Common myeloid progenitor, CD34-positive (primary cell): ENCODE measurements at regions not wholly inside any gene's neighbourhood (a gene's known extent, or its start where the extent isn't known, plus 50 kb on each side); places are given as distances from the start of the nearest gene placed in this dataset.

Experiments used
- CTCF ChIA-PET: fragments of 350-600 bp; sonication (Branson Sonifier 250); formaldehyde crosslinking; loops from one replicate; lab custom pipeline; 2021; ENCODE audit warnings: antibody characterized with exemption; lab: Charles Lee
- POLR2A ChIA-PET: fragments of 350-600 bp; sonication (Branson Sonifier 250); formaldehyde crosslinking; loops from one replicate; lab custom pipeline; 2021; ENCODE audit warnings: antibody characterized with exemption; lab: Charles Lee
- DNase-seq, 3 donors: peaks; one replicate each; pipeline versions ENCODE4 v3.0.0 to v3.0.0-alpha.2; 2013
- H3K27ac ChIP-seq, 2 experiments: 1 replicate in 1 of 2; 2 replicates in 1 of 2; pipeline ENCODE4 v1.7.0; 2013; ENCODE audit warnings: inconsistent platforms in 2 of 2, low read length in 2 of 2, mild to moderate bottlenecking in 2 of 2, low read depth in 1 of 2, moderate library complexity in 1 of 2; ENCODE audit not compliant: severe bottlenecking in 2 of 2, insufficient read depth in 1 of 2, poor library complexity in 1 of 2
- H3K27me3 ChIP-seq, 5 experiments: replicated peaks in 2 of 5; 1 replicate in 3 of 5; 2 replicates in 2 of 5; pipeline versions ENCODE4 v1.6.1 to v1.7.0; 2013; ENCODE audit warnings: low read length in 4 of 5, mild to moderate bottlenecking in 2 of 5, moderate library complexity in 2 of 5, inconsistent platforms in 1 of 5; ENCODE audit not compliant: insufficient read depth in 5 of 5, control insufficient read depth in 4 of 5
- H3K36me3 ChIP-seq, 4 experiments: 1 replicate in 2 of 4; 2 replicates in 2 of 4; pipeline versions ENCODE4 v1.6.1 to v1.7.0; 2013; ENCODE audit warnings: low read length in 3 of 4, control low read depth in 1 of 4, mild to moderate bottlenecking in 1 of 4; ENCODE audit not compliant: control insufficient read depth in 4 of 4, insufficient read depth in 4 of 4
- H3K4me1 ChIP-seq, 4 experiments: 1 replicate in 3 of 4; 2 replicates in 1 of 4; pipeline versions ENCODE4 v1.6.1 to v1.7.1; 2013; ENCODE audit warnings: low read length in 3 of 4, mild to moderate bottlenecking in 3 of 4, control low read depth in 1 of 4, inconsistent platforms in 1 of 4, moderate library complexity in 1 of 4; ENCODE audit not compliant: control insufficient read depth in 4 of 4, insufficient read depth in 4 of 4; ENCODE audit errors: control extremely low read depth in 1 of 4
- H3K4me3 ChIP-seq, 7 experiments: 1 replicate in 4 of 7; 2 replicates in 3 of 7; pipeline versions ENCODE4 v1.5.1 to v1.7.0; 2013; ENCODE audit warnings: mild to moderate bottlenecking in 7 of 7, low read length in 6 of 7, moderate library complexity in 6 of 7, inconsistent platforms in 2 of 7, low read depth in 2 of 7, control low read depth in 1 of 7; ENCODE audit not compliant: insufficient read depth in 4 of 7, control insufficient read depth in 1 of 7; ENCODE audit errors: extremely low read depth in 1 of 7
- H3K9me3 ChIP-seq, 5 experiments: 1 replicate in 4 of 5; 2 replicates in 1 of 5; pipeline versions ENCODE4 v1.6.1 to v1.7.1; 2013; ENCODE audit warnings: low read length in 4 of 5, mild to moderate bottlenecking in 2 of 5, inconsistent platforms in 1 of 5, low read depth in 1 of 5, moderate library complexity in 1 of 5; ENCODE audit not compliant: control insufficient read depth in 4 of 5, insufficient read depth in 2 of 5; ENCODE audit errors: control extremely low read depth in 1 of 5
- WGBS: methylation state at CpG from one replicate; pipeline ENCODE4 v1.1.5; 2013; ENCODE audit not compliant: insufficient coverage; 5-methylcytosine and 5-hydroxymethylcytosine counted together

DNA sequence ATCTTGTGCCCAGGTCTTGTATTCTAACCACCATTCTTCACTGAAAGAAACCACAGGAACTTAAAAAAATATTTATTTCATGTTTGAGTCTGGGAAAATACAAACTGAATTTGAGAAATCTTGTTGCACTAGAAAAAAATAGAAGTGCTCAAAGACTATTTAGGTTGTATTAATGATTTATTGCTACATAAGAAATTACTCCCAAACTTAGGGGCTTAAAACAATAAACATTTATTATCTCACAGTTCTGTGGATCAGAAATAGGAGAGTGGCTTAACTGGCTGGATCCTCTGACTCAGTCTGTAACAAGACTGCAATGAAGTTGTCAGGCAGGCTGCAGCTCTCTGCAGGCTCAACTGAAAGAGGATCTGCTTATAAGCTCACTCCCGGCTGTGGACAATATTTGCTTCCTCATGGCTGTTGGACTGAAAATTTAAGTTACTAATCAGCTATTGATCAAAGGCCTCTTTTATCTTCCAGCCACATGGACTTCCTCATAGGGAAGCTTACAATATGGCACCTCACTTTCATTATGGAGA lies 295.4 kb upstream of the FAM241A start:
- Histone ChIP-seq H3K27ac (no peak overlapping the region), H3K27me3 (no peaks in the 10 kb centered on the region), H3K36me3 (no peaks in the 10 kb centered on the region), H3K4me3 (no peak overlapping the region), H3K9me3 (peaks cover 0 to 4% (median 0%) of the 10 kb centered on the region in 5 experiments), H3K4me1 (no peaks in the 10 kb centered on the region)
- no peak for DNase-seq
- ChIA-PET CTCF (interaction anchor here (0.6 to 0.8 kb wide), 2 partner anchors 87 to 182 kb away, joined by 3 read pairs; no protein-coding TSS in a partner anchor), POLR2A (no interaction called here)
- WGBS = no CpG with 5 or more reads among the region's 1 CpG

DNA sequence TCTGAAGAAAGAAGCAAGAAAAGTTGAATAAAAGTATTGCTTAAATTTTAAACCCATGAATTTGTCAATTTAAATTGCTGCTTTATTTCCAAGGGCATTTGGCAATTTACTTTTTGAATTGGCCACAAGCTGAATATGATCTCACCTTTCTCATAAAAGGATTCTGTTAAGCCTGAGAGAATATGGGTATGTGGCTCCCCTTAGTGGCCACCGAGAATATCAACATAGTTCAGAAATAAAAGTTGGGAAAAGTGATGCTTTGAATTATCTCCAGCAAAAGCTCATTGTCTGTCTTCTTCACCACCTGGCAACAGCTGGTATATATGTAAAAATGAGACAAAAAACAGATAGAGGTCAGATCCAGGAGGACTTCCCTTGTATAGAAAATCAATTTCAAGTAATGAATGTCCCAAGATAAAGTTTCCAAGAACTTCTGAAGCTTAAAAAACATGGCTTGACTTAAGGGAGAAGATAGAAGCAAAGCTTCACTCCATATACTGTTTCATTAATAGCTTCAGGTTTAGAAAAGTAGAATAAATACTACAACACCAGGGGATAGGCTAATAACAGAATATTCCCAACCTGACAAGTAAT lies 290.7 kb upstream of the FAM241A start:
- Histone ChIP-seq H3K9me3 (peaks cover 0 to 2% (median 0%) of the 10 kb centered on the region in 5 experiments), H3K36me3 (no peaks in the 10 kb centered on the region), H3K4me1 (no peaks in the 10 kb centered on the region), H3K27me3 (no peaks in the 10 kb centered on the region), H3K4me3 (no peak overlapping the region), H3K27ac (no peak overlapping the region)
- CTCF ChIA-PET = interaction anchor here (0.7 to 2.4 kb wide), 7 partner anchors 10 to 213 kb away, joined by 3 to 11 read pairs (median 3); no protein-coding TSS in a partner anchor
- DNase-seq = peak; percentile 4 to 50 (median 38)
- POLR2A ChIA-PET = no interaction called here
- no CpG with 5 or more reads among the region's 1 CpG for WGBS

DNA sequence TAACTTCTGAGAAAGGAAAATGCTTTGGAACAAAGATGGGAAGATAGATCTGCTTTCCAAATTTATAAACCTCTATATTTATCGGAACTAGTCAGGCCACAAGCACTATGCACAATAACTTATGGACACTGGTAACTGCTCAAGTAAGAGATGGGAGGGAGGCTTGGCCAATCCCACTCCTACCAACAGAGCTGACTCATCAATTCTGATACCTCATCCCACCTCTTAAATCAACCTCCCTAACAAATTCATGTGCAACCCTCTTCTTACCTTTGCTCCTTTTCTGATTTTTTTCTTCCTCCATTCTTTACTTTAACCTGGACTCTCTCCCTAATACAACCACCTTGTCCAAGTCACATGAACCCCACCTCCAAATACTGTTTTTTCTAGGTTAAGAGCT lies 289.9 kb upstream of the FAM241A start:
- ChIA-PET POLR2A (no interaction called here), CTCF (interaction anchor here (0.8 to 2.4 kb wide), 6 partner anchors 14 to 214 kb away, joined by 3 to 11 read pairs (median 4); no protein-coding TSS in a partner anchor)
- WGBS = 100% methylated on average over 1 of the region's 1 CpG
- no peaks in the 10 kb centered on the region for H3K4me1 ChIP-seq
- H3K36me3 ChIP-seq = no peaks in the 10 kb centered on the region
- DNase-seq = no peak
- no peak overlapping the region for H3K27ac ChIP-seq
- H3K4me3 ChIP-seq = no peak overlapping the region
- no peaks in the 10 kb centered on the region for H3K27me3 ChIP-seq
- no peaks in the 10 kb centered on the region for H3K9me3 ChIP-seq

DNA sequence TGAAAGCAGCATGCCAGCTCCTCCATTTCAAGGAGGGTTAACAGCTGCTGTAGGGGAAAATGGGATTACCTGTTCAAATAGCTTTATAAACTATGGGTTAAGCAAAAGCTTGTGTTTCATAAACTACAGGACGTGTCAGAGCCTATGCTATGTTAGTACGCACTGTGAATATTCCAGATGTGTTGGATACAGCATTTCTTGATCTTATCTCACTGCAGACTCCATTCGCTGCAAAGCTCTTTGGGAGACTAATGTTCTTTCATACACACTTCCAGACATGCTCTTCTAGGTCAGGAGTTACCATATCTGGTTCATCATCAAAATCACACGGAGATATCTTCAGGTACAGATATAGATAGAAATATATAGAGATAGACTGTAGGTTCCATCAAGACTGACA lies 281.2 kb upstream of the FAM241A start:
- no peaks in the 10 kb centered on the region for H3K36me3 ChIP-seq
- H3K4me1 ChIP-seq = peaks cover 0 to 2% (median 0%) of the 10 kb centered on the region in 4 experiments
- no peaks in the 10 kb centered on the region for H3K27me3 ChIP-seq
- WGBS = 95% methylated on average over 2 of the region's 4 CpGs
- DNase-seq = no peak
- ChIA-PET POLR2A (no interaction called here), CTCF (no interaction called here)
- no peaks in the 10 kb centered on the region for H3K9me3 ChIP-seq
- no peak overlapping the region for H3K4me3 ChIP-seq
- H3K27ac ChIP-seq = no peak overlapping the region

DNA sequence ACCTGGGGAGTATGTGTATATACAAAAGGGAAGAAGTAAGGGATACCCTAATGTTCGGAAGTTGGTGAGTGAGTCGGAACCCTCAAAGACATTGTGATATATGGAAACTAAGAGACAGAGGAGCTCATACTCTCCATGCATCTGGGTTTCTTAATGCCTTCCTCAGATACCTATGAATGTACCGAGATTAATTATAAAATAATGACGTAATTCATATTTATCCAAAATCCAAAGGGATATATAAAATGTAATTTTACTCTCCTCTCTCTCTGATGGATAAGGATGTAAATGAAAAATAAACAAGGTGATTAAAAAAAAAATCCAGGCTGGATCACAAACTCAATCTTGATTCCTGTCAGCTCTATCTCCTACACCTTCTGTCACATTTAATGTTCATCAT lies 275.9 kb upstream of the FAM241A start:
- Histone ChIP-seq H3K4me3 (no peak overlapping the region), H3K36me3 (no peaks in the 10 kb centered on the region), H3K9me3 (no peaks in the 10 kb centered on the region), H3K27ac (no peak overlapping the region), H3K27me3 (no peaks in the 10 kb centered on the region), H3K4me1 (peaks cover 0 to 2% (median 0%) of the 10 kb centered on the region in 4 experiments)
- ChIA-PET CTCF (no interaction called here), POLR2A (no interaction called here)
- DNase-seq = no peak
- WGBS = no CpG with 5 or more reads among the region's 4 CpGs

DNA sequence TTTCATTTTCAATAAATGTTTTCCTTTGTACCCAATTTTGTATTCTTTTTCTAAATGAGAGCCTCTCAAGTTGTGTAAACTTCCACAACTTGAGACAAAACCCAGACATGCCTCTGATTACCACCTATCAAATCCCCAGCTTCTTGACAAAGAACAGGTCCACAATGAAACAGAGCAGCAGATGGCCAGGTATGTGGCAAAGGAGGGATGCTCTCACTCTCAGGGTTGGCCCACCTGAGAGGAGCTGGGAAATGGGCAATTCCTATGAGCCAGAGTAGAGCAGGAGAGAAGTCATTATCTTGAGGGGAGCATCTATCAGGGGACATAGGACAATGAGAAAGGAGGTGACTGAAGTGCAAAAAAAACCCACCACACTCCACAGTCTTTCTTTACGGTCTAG lies 273.5 kb upstream of the FAM241A start:
- Histone ChIP-seq H3K4me3 (no peak overlapping the region), H3K27ac (no peak overlapping the region), H3K4me1 (peaks cover 0 to 2% (median 0%) of the 10 kb centered on the region in 4 experiments), H3K36me3 (no peaks in the 10 kb centered on the region), H3K9me3 (no peaks in the 10 kb centered on the region), H3K27me3 (peaks cover 0 to 4% (median 0%) of the 10 kb centered on the region in 5 experiments)
- POLR2A ChIA-PET = no interaction called here
- DNase-seq = no peak
- WGBS = 83% methylated on average over 1 of the region's 1 CpG
- CTCF ChIA-PET = no interaction called here

DNA sequence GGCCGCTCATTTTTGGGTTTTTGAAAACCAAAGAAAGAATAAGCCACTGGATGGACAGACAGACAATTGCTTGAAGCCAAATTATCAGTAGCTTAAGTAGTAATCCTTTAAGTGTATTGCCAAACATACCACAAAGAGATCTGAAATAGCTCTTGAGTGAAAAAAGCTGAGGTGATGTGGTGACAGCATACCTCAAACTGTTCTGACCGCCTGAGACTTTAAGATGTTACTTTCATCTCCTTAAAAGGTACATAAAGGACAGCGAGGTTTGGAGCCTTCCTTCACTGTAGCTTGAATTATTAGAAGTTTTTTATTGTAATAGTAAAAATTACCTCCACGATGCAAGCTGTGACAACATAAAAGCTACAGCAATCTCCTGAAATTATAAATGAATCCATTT lies 271.5 kb upstream of the FAM241A start:
- H3K27ac ChIP-seq = no peak overlapping the region
- H3K4me3 ChIP-seq = no peak overlapping the region
- 83% methylated on average over 1 of the region's 4 CpGs for WGBS
- DNase-seq = no peak
- H3K4me1 ChIP-seq = no peaks in the 10 kb centered on the region
- no peaks in the 10 kb centered on the region for H3K9me3 ChIP-seq
- CTCF ChIA-PET = no interaction called here
- H3K36me3 ChIP-seq = no peaks in the 10 kb centered on the region
- POLR2A ChIA-PET = no interaction called here
- peaks cover 0 to 4% (median 0%) of the 10 kb centered on the region in 5 experiments for H3K27me3 ChIP-seq
